ENCODE measurements at regions not wholly inside any gene's neighbourhood (a gene's known extent, or its start where the extent isn't known, plus 50 kb on each side); places are given as distances from the start of the nearest gene placed in this dataset.

DNA sequence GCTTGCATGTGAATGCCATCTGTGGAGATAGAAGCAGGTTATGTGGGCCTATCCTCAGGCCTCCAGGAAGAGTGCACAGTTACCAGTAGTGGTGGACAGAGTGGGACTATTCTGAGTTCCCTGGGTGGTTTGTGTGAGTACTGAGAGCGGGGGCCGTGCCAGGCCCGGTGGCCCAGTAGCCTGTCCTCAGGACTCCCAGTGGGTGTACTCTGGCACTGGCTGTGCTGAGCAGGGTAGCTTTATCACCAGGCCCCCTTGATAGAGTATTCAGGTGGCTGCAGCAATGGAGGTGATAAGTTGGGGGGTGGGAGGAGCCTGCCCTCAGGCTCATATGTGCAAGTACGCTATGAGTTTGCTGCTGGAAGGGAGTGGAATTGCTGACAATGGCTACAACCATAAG is 979.0 kb upstream of the PIK3C3 start (continued):
- TF ChIP-seq, protein P1, sequence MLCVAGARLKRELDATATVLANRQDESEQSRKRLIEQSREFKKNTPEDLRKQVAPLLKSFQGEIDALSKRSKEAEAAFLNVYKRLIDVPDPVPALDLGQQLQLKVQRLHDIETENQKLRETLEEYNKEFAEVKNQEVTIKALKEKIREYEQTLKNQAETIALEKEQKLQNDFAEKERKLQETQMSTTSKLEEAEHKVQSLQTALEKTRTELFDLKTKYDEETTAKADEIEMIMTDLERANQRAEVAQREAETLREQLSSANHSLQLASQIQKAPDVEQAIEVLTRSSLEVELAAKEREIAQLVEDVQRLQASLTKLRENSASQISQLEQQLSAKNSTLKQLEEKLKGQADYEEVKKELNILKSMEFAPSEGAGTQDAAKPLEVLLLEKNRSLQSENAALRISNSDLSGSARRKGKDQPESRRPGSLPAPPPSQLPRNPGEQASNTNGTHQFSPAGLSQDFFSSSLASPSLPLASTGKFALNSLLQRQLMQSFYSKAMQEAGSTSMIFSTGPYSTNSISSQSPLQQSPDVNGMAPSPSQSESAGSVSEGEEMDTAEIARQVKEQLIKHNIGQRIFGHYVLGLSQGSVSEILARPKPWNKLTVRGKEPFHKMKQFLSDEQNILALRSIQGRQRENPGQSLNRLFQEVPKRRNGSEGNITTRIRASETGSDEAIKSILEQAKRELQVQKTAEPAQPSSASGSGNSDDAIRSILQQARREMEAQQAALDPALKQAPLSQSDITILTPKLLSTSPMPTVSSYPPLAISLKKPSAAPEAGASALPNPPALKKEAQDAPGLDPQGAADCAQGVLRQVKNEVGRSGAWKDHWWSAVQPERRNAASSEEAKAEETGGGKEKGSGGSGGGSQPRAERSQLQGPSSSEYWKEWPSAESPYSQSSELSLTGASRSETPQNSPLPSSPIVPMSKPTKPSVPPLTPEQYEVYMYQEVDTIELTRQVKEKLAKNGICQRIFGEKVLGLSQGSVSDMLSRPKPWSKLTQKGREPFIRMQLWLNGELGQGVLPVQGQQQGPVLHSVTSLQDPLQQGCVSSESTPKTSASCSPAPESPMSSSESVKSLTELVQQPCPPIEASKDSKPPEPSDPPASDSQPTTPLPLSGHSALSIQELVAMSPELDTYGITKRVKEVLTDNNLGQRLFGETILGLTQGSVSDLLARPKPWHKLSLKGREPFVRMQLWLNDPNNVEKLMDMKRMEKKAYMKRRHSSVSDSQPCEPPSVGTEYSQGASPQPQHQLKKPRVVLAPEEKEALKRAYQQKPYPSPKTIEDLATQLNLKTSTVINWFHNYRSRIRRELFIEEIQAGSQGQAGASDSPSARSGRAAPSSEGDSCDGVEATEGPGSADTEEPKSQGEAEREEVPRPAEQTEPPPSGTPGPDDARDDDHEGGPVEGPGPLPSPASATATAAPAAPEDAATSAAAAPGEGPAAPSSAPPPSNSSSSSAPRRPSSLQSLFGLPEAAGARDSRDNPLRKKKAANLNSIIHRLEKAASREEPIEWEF (IDR thresholded peaks at IDR 0.05; ENCODE audit: insufficient replicate concordance, low read depth, low read length), result no peak
- TF ChIP-seq, protein P2, sequence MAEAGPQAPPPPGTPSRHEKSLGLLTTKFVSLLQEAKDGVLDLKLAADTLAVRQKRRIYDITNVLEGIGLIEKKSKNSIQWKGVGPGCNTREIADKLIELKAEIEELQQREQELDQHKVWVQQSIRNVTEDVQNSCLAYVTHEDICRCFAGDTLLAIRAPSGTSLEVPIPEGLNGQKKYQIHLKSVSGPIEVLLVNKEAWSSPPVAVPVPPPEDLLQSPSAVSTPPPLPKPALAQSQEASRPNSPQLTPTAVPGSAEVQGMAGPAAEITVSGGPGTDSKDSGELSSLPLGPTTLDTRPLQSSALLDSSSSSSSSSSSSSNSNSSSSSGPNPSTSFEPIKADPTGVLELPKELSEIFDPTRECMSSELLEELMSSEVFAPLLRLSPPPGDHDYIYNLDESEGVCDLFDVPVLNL (IDR thresholded peaks at IDR 0.05; ENCODE audit: low read depth, low read length), result no peak
- no peak for TF ChIP-seq MYB (IDR thresholded peaks at IDR 0.05; ENCODE audit: borderline replicate concordance, low read depth, low read length)

DNA sequence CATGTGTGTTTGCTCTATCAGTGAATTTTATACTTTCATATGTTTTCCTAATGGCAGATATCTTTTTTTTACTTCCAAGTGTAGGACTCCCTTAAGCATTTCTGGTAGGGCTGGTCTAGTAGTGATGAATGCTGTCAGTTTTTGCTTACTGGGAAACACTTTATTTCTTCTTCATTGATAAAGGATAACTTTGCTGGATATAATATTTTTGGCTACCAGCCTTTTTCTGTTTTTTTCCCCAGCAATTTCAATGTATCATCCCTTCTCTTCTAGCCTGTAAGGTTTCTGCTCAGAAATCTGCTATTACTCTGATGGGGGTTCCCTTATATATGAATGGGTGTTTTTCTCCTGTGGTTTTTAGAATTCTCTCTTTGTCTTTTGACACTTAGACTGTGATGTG is 980.6 kb upstream of the PIK3C3 start:
- intact Hi-C loops (cut with micrococcal nuclease; ENCODE audit: unreplicated experiment) (no loop called here), in situ Hi-C loops (cut with MboI) (no loop called here)
- no peak for DNase-seq (ENCODE audit: low read depth, low spot score)
- no peak for ATAC-seq
- Histone ChIP-seq H4K20me1 (ENCODE audit: control insufficient read depth, insufficient read depth) (no peaks in the 10 kb centered on the region), H3K36me3 (ENCODE audit: control insufficient read depth in 2 of 2, insufficient read depth in 2 of 2, low read length in 1 of 2) (no peaks in the 10 kb centered on the region), H2AFZ (ENCODE audit: control insufficient read depth, low read depth, low read length) (no peak overlapping the region), H3K9ac (ENCODE audit: control insufficient read depth, insufficient read depth, low read length) (no peak overlapping the region), H3K27ac (ENCODE audit: control insufficient read depth, insufficient read depth) (no peak overlapping the region), H3K9me3 (replicated peaks; ENCODE audit: control insufficient read depth, insufficient read depth, low read length) (no peaks in the 10 kb centered on the region; the same call in 2 of the 3 replicates), H3K4me2 (ENCODE audit: control insufficient read depth, insufficient read depth) (no peak overlapping the region), H3K4me3 (no peak overlapping the region), H3K27me3 (replicated peaks in 1 of 2; ENCODE audit: control insufficient read depth in 2 of 2, insufficient read depth in 2 of 2, low read length in 1 of 2) (no peaks in the 10 kb centered on the region), H3K79me2 (ENCODE audit: control insufficient read depth, insufficient read depth, low read length) (no peaks in the 10 kb centered on the region), H3K4me1 (ENCODE audit: control insufficient read depth, insufficient read depth, low read length) (no peaks in the 10 kb centered on the region)
- SMC1A ChIA-PET (ENCODE audit: uncharacterized antibody, unreplicated experiment), result interaction anchor here (0.6 kb wide), 1 partner anchor 883 kb away, joined by 3 read pairs; no protein-coding TSS in a partner anchor
- CTCF ChIA-PET, result no interaction called here
- FAIRE-seq, result no peak
- BruUV-seq (replicated peaks), result no TSS peak
- POLR2A ChIA-PET, result no interaction called here
- RAD21 ChIA-PET (ENCODE audit: unreplicated experiment), result no interaction called here
- no peak for TF ChIP-seq MEF2A (IDR thresholded peaks at IDR 0.05; ENCODE audit: insufficient read depth, low read depth, low read length)
- no peak for TF ChIP-seq POU2F2 (IDR thresholded peaks at IDR 0.05; ENCODE audit: borderline replicate concordance, low read depth, low read length)
- TF ChIP-seq BHLHE40 (IDR thresholded peaks at IDR 0.05; ENCODE audit: borderline replicate concordance in 1 of 2, low read depth in 2 of 2, low read length in 1 of 2), result no peak
- TF ChIP-seq, protein P3, sequence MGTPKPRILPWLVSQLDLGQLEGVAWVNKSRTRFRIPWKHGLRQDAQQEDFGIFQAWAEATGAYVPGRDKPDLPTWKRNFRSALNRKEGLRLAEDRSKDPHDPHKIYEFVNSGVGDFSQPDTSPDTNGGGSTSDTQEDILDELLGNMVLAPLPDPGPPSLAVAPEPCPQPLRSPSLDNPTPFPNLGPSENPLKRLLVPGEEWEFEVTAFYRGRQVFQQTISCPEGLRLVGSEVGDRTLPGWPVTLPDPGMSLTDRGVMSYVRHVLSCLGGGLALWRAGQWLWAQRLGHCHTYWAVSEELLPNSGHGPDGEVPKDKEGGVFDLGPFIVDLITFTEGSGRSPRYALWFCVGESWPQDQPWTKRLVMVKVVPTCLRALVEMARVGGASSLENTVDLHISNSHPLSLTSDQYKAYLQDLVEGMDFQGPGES (IDR thresholded peaks at IDR 0.05), result no peak
- TF ChIP-seq BACH1 (IDR thresholded peaks at IDR 0.05; ENCODE audit: borderline replicate concordance), result no peak
- TF ChIP-seq CBX3 (IDR thresholded peaks at IDR 0.05; ENCODE audit: borderline replicate concordance, low read depth), result no peak
- no peak for TF ChIP-seq SPI1 (IDR thresholded peaks at IDR 0.05; ENCODE audit: borderline replicate concordance, insufficient read depth, low read depth, low read length)
- no peak for TF ChIP-seq WRNIP1 (IDR thresholded peaks at IDR 0.05; ENCODE audit: borderline replicate concordance, low read depth, low read length)
- TF ChIP-seq NFYA (IDR thresholded peaks at IDR 0.05; ENCODE audit: borderline replicate concordance, low read depth, low read length), result no peak
- TF ChIP-seq KLF5 (IDR thresholded peaks at IDR 0.05; ENCODE audit: partially characterized antibody), result no peak
- TF ChIP-seq, protein P4, sequence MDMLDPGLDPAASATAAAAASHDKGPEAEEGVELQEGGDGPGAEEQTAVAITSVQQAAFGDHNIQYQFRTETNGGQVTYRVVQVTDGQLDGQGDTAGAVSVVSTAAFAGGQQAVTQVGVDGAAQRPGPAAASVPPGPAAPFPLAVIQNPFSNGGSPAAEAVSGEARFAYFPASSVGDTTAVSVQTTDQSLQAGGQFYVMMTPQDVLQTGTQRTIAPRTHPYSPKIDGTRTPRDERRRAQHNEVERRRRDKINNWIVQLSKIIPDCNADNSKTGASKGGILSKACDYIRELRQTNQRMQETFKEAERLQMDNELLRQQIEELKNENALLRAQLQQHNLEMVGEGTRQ (IDR thresholded peaks at IDR 0.05; ENCODE audit: borderline replicate concordance, low read depth, low read length), result no peak
- no peak for TF ChIP-seq LARP7 (IDR thresholded peaks at IDR 0.05)
- no peak for TF ChIP-seq SMAD5 (IDR thresholded peaks at IDR 0.05; ENCODE audit: low read depth)
- no peak for TF ChIP-seq SMARCA5 (IDR thresholded peaks at IDR 0.05)

All from GM12878 (cell line).